ENCODE measurements at regions not wholly inside any gene's neighbourhood (a gene's known extent, or its start where the extent isn't known, plus 50 kb on each side); places are given as distances from the start of the nearest gene placed in this dataset.

DNA sequence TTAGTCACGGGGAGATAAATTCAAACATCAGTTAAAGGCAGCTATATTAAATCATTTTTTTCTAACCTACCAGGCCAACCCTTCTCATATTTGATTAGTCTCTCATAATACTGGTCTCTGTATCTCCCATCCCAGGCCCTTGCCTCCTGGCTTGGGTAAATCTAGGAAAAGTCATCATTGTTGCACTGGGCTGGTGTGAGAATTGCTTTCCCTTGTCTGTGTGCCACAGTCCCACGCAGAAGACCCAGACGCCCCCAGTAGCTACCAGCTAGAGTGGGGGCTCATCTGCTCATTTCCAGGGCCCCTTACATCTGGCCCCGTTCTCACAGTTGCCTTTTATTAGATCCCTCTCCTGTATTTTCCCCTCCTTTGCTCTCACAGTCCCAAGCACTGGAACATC, 67.6 kb upstream of the VIPR2 start:
- no peaks in the 10 kb centered on the region for H3K36me3 ChIP-seq
- H3K27ac ChIP-seq: peak overlapping the region in 1 of 4 donors; percentile 26
- H3K27me3 ChIP-seq: no peaks in the 10 kb centered on the region
- H3K4me1 ChIP-seq: peaks cover 0 to 16% (median 11%) of the 10 kb centered on the region in 4 donors
- no peak for DNase-seq
- H3K9me3 ChIP-seq: no peaks in the 10 kb centered on the region
- H3K4me3 ChIP-seq: no peak overlapping the region
- intact Hi-C loops (cut with DNase I): no loop called here
- WGBS, 2 donors: 87 to 91% methylated on average over 4 of the region's 4 CpGs
- no peak for TF ChIP-seq POLR2AphosphoS5 (IDR thresholded peaks at IDR 0.05)
- no peak for TF ChIP-seq EP300 (IDR thresholded peaks at IDR 0.05)
- TF ChIP-seq POLR2A (IDR thresholded peaks at IDR 0.05): no peak
- TF ChIP-seq, protein P1, sequence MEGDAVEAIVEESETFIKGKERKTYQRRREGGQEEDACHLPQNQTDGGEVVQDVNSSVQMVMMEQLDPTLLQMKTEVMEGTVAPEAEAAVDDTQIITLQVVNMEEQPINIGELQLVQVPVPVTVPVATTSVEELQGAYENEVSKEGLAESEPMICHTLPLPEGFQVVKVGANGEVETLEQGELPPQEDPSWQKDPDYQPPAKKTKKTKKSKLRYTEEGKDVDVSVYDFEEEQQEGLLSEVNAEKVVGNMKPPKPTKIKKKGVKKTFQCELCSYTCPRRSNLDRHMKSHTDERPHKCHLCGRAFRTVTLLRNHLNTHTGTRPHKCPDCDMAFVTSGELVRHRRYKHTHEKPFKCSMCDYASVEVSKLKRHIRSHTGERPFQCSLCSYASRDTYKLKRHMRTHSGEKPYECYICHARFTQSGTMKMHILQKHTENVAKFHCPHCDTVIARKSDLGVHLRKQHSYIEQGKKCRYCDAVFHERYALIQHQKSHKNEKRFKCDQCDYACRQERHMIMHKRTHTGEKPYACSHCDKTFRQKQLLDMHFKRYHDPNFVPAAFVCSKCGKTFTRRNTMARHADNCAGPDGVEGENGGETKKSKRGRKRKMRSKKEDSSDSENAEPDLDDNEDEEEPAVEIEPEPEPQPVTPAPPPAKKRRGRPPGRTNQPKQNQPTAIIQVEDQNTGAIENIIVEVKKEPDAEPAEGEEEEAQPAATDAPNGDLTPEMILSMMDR (IDR thresholded peaks at IDR 0.05): no peak

- H3K27ac ChIP-seq: peak overlapping the region in 2 of 4 donors; percentile 26 to 34
- 66 to 69% methylated on average over 19 of the region's 19 CpGs for WGBS, 2 donors
- H3K9me3 ChIP-seq: no peaks in the 10 kb centered on the region
- TF ChIP-seq EP300 (IDR thresholded peaks at IDR 0.05) (no peak), POLR2AphosphoS5 (IDR thresholded peaks at IDR 0.05) (no peak), POLR2A (IDR thresholded peaks at IDR 0.05) (no peak)
- TF ChIP-seq, protein P1 (IDR thresholded peaks at IDR 0.05): no peak
- DNase-seq: no peak
- intact Hi-C loops (cut with DNase I): no loop called here
- H3K36me3 ChIP-seq: no peaks in the 10 kb centered on the region
- H3K27me3 ChIP-seq: no peaks in the 10 kb centered on the region
- H3K4me1 ChIP-seq: peaks cover 0 to 16% (median 11%) of the 10 kb centered on the region in 4 donors
- H3K4me3 ChIP-seq: no peak overlapping the region
Measured at GRCh38 chr7:159211540-159212182, 67.0 kb upstream of the VIPR2 start.

DNA sequence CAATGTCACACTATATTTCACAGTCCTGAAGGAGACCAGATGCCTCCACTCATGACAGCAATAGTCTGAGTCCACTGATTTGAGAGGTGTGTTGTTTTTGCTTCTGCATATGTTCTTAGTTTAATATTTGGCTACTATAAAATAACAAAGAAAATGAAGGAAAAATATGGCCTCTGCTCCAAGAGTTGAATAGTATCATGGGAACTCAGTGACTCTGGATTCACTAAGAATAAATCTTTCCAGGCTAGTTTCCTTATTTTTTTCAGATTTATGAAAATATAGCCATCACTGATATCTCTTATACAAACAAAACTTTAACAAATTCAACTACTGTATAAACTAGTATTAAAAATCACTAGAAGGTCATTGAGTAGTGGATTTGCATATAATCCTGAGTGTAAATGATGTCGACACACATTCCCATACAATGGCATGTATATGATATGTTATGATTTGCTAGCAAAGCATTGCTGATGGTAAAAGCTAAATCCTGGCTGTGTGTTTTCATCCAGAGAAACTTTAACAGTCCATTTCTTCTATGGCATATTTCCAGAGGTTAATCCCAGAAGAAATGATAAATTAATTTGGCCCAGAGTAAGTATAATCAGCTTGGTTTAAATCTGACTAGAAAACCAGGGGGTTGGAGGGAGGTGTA, 66.0 kb upstream of the VIPR2 start:
- no peak for DNase-seq
- peak overlapping the region in 1 of 4 donors; percentile 34 for H3K27ac ChIP-seq
- H3K36me3 ChIP-seq: no peaks in the 10 kb centered on the region
- H3K4me3 ChIP-seq: no peak overlapping the region
- intact Hi-C loops (cut with DNase I): no loop called here
- peaks cover 0 to 16% (median 11%) of the 10 kb centered on the region in 4 donors for H3K4me1 ChIP-seq
- no peaks in the 10 kb centered on the region for H3K27me3 ChIP-seq
- WGBS, 2 donors: 76 to 88% methylated on average over 1 of the region's 1 CpG
- no peaks in the 10 kb centered on the region for H3K9me3 ChIP-seq
- TF ChIP-seq, protein P1 (IDR thresholded peaks at IDR 0.05): no peak
- TF ChIP-seq POLR2AphosphoS5 (IDR thresholded peaks at IDR 0.05): no peak
- no peak for TF ChIP-seq POLR2A (IDR thresholded peaks at IDR 0.05)
- no peak for TF ChIP-seq EP300 (IDR thresholded peaks at IDR 0.05)

GRCh38 chr7:159209429-159209828, 64.8 kb upstream of the VIPR2 start:
- H3K4me3 ChIP-seq: no peak overlapping the region
- H3K36me3 ChIP-seq: no peaks in the 10 kb centered on the region
- TF ChIP-seq POLR2A (IDR thresholded peaks at IDR 0.05) (no peak), EP300 (IDR thresholded peaks at IDR 0.05) (no peak), POLR2AphosphoS5 (IDR thresholded peaks at IDR 0.05) (no peak)
- TF ChIP-seq, protein P1 (IDR thresholded peaks at IDR 0.05): no peak
- DNase-seq: no peak
- WGBS, 2 donors: 47% methylated on average over 3 of the region's 3 CpGs
- intact Hi-C loops (cut with DNase I): no loop called here
- no peaks in the 10 kb centered on the region for H3K27me3 ChIP-seq
- H3K27ac ChIP-seq: no peak overlapping the region
- H3K9me3 ChIP-seq: no peaks in the 10 kb centered on the region
- peaks cover 0 to 16% (median 11%) of the 10 kb centered on the region in 4 donors for H3K4me1 ChIP-seq
